Activated CD4-positive, alpha-beta memory T cell treated with anti-CD3 and anti-CD28 coated beads, Interleukin-2, amount 10 ng/mL, durations not matched to agents 7 days and 5 days (primary cell): ENCODE measurements at regions not wholly inside any gene's neighbourhood (a gene's known extent, or its start where the extent isn't known, plus 50 kb on each side); places are given as distances from the start of the nearest gene placed in this dataset.

ENCODE experiments used
- CTCF ChIA-PET: fragments of 350-600 bp; sonication (Branson Sonifier 250); formaldehyde crosslinking; loops from one replicate; lab custom pipeline; 2021; ENCODE audit warnings: antibody characterized with exemption, inconsistent platforms; lab: Charles Lee
- POLR2A ChIA-PET: fragments of 350-600 bp; sonication (Branson Sonifier 250); formaldehyde crosslinking; loops from one replicate; lab custom pipeline; 2021; ENCODE audit warnings: antibody characterized with exemption; lab: Charles Lee
- DNase-seq: peaks from one replicate; pipeline ENCODE4 v3.0.0-alpha.2; 2020
- H3K27ac Mint-ChIP-seq: one replicate; pipeline ENCODE4 v1.8.0; 2021; ENCODE audit warnings: mild to moderate bottlenecking, mixed read lengths
- H3K27me3 Mint-ChIP-seq: one replicate; pipeline ENCODE4 v1.8.0; 2021; ENCODE audit warnings: mixed read lengths
- H3K36me3 Mint-ChIP-seq: one replicate; pipeline ENCODE4 v1.8.0; 2021; ENCODE audit warnings: low read depth, mixed read lengths
- H3K4me1 Mint-ChIP-seq: one replicate; pipeline ENCODE4 v1.8.0; 2021; ENCODE audit warnings: mixed read lengths
- H3K4me3 Mint-ChIP-seq: one replicate; pipeline ENCODE4 v1.8.0; 2021; ENCODE audit warnings: mild to moderate bottlenecking, mixed read lengths
- H3K9me3 Mint-ChIP-seq: one replicate; pipeline ENCODE4 v1.8.0; 2021; ENCODE audit warnings: mixed read lengths

DNA sequence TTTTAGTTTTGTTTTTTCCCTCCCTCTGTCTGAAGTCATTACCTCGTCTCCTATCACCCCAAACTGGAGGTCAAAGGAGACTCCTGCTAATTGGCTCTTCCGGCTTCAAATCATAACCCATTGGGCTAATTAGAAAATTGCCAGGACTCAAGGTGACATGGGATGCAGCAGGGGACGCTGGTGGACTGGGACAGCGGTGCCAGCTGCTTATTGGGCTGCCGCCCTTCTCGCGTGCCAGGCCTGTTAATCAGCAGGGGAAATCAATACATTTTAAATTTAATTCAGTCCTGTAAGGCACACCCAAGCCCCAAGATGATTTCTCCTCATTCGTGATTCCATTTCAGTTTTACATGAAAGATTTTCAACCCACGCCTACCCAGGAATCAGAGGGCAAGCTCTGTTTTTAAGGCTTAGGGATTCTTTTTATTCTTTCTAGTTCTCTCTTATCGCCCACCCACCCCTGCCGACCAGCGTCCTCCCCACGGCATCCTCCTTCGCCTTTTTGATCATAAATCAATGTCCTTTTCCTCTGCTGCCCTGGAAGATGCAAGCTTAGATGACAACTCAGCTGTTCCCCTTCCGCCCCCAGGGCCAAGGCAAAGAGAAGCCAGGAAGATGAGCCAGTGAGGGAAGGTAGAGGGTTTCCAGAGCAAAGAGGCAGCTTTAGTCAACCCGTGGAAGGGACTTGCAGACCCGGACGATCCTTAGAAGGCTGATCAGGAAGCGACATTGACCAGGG lies 329.6 kb downstream of the UACA start:
- Mint-ChIP-seq H3K4me3 (no peak overlapping the region), H3K4me1 (peaks cover 22% of the 10 kb centered on the region), H3K36me3 (no peaks in the 10 kb centered on the region), H3K27me3 (peaks cover 14% of the 10 kb centered on the region), H3K27ac (no peak overlapping the region), H3K9me3 (no peaks in the 10 kb centered on the region)
- CTCF ChIA-PET: no interaction called here
- POLR2A ChIA-PET: no interaction called here
- no peak for DNase-seq

DNA sequence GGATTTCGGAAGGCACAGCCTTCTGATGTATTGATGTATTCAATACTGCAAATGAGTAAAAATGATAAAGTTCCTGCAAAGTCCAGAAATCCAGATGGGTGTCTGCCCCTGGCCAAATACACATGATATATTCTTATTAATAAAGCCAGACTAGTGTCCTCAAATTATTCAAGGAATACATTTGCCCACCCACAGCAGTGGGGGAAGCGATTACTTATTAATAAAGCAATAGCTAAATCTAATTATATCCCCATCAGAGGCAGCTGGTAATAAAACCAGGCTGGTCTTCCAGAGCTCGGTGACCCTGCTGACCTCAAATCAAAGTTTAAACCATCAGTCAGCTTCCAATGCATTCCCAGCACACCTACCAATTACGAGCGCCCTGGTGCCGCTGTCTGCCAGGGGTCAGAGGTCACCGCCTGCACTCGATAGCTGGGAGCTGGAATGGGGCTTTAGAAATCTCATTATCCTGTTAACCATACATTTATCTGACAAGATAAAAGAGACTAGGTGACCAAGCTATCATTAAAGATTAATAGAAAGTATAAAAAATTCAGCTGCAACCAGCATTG lies 330.3 kb downstream of the UACA start:
- DNase-seq: no peak
- H3K9me3 Mint-ChIP-seq: no peaks in the 10 kb centered on the region
- peaks cover 14% of the 10 kb centered on the region for H3K27me3 Mint-ChIP-seq
- no peak overlapping the region for H3K27ac Mint-ChIP-seq
- ChIA-PET POLR2A (no interaction called here), CTCF (interaction anchor here (1.1 kb wide), 1 partner anchor 34 kb away, joined by 3 read pairs; no protein-coding TSS in a partner anchor)
- H3K4me3 Mint-ChIP-seq: no peak overlapping the region
- H3K4me1 Mint-ChIP-seq: peaks cover 22% of the 10 kb centered on the region
- H3K36me3 Mint-ChIP-seq: no peaks in the 10 kb centered on the region

DNA sequence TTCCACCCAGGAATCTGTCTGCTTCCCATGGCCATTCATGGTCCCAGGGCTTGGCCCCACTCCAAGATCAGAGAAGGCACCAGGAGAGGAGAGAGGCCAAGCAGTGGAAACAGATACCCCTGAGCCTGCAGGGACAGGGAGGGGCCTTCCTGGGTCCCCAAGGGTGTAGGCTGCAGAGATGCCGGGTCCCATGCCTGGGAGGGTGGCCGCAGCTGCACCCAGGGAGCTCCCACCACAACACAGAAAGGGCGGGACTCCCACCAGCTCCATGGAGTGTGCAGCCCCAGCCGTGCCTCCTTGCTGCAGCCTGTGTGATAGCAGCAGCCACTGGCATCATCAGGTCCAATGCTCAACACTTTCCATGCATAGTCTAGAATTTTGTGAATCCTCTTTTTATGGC lies 331.5 kb downstream of the UACA start:
- Mint-ChIP-seq H3K27me3 (peaks cover 14% of the 10 kb centered on the region), H3K36me3 (no peaks in the 10 kb centered on the region), H3K4me1 (peaks cover 19% of the 10 kb centered on the region), H3K9me3 (no peaks in the 10 kb centered on the region), H3K27ac (no peak overlapping the region), H3K4me3 (no peak overlapping the region)
- no peak for DNase-seq
- ChIA-PET CTCF (interaction anchor here (1.1 kb wide), 1 partner anchor 35 kb away, joined by 3 read pairs; no protein-coding TSS in a partner anchor), POLR2A (no interaction called here)

- CTCF ChIA-PET: no interaction called here
- Mint-ChIP-seq H3K9me3 (no peaks in the 10 kb centered on the region), H3K27ac (no peak overlapping the region), H3K36me3 (no peaks in the 10 kb centered on the region), H3K4me3 (no peak overlapping the region), H3K4me1 (peaks cover 12% of the 10 kb centered on the region), H3K27me3 (peaks cover 14% of the 10 kb centered on the region)
- no peak for DNase-seq
- POLR2A ChIA-PET: no interaction called here
These were observed 332.4 kb upstream of the TLE3 start for GRCh38 chr15:70430069-70430468.

DNA sequence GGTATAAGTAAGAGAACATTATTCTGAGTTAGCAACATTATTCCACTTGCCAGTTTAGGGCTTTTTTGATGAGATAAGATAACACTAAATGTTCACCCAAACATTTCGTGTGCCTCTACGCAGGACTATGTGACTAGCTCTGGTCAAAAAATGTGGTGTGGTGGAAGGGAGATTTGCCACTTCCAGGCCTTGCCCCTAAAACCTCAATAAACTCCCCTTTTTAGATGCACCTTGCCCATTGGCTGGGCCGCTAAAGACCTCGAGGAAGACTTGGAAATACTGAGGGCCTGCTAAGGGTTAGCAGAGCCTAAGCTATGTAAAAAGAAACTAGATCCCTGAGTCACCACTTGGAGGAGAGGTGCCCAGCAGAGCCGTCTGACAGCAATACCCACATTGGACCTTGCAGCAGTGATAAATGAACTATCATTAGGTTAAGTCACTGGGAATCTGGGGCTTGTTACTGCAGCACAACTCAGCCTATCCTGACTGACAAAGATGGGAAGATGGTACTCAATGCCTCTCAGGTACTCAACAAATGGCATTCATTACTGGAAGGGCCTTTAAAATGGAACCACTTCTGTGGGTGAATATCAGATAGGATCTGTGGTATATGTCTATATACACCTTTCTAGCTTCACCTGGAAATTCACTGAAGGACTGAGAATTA lies 331.5 kb upstream of the TLE3 start:
- CTCF ChIA-PET: interaction anchor here (1.0 kb wide), 1 partner anchor 38 kb away, joined by 3 read pairs; no protein-coding TSS in a partner anchor
- Mint-ChIP-seq H3K4me1 (peaks cover 16% of the 10 kb centered on the region), H3K36me3 (no peaks in the 10 kb centered on the region), H3K4me3 (no peak overlapping the region), H3K27me3 (peaks cover 14% of the 10 kb centered on the region), H3K9me3 (no peaks in the 10 kb centered on the region), H3K27ac (no peak overlapping the region)
- POLR2A ChIA-PET: no interaction called here
- no peak for DNase-seq

GRCh38 chr15:70428211-70428822 lies 330.6 kb upstream of the TLE3 start:
- Mint-ChIP-seq H3K27ac (no peak overlapping the region), H3K27me3 (peaks cover 11% of the 10 kb centered on the region), H3K4me1 (peaks cover 16% of the 10 kb centered on the region), H3K4me3 (no peak overlapping the region), H3K36me3 (no peaks in the 10 kb centered on the region), H3K9me3 (no peaks in the 10 kb centered on the region)
- DNase-seq: no peak
- POLR2A ChIA-PET: no interaction called here
- CTCF ChIA-PET: no interaction called here

- Mint-ChIP-seq H3K27ac (no peak overlapping the region), H3K36me3 (no peaks in the 10 kb centered on the region), H3K4me3 (no peak overlapping the region), H3K27me3 (peaks cover 10% of the 10 kb centered on the region), H3K4me1 (peaks cover 16% of the 10 kb centered on the region), H3K9me3 (no peaks in the 10 kb centered on the region)
- CTCF ChIA-PET: no interaction called here
- DNase-seq: no peak
- POLR2A ChIA-PET: no interaction called here
These were observed 329.7 kb upstream of the TLE3 start for GRCh38 chr15:70427167-70428120.

GRCh38 chr15:70426096-70426821 lies 328.5 kb upstream of the TLE3 start:
- H3K36me3 Mint-ChIP-seq: no peaks in the 10 kb centered on the region
- DNase-seq: no peak
- no peak overlapping the region for H3K27ac Mint-ChIP-seq
- no peaks in the 10 kb centered on the region for H3K9me3 Mint-ChIP-seq
- CTCF ChIA-PET: no interaction called here
- POLR2A ChIA-PET: no interaction called here
- H3K27me3 Mint-ChIP-seq: peaks cover 19% of the 10 kb centered on the region
- peaks cover 16% of the 10 kb centered on the region for H3K4me1 Mint-ChIP-seq
- no peak overlapping the region for H3K4me3 Mint-ChIP-seq

DNA sequence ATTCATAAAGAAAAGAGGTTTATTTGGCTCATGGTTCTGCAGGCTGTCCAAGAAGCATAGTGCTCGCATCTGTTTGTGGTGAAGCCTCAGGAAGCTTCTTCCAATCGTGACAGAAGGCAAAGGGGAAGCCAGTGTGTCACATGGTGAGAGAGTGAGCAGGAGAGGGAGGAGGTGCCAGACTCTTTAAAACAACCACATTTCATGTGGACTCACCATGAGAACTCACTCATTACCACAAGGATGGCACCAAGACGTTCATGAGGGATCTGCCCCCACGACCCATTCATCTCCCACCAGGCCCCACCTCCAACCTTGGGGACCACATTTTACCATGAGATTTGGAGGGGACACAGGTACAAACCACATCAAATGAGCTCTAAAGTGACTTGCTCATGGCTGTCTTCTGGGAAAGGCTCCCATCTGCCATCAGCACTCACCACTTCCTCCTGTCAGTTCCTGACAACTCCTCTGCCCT lies 327.3 kb upstream of the TLE3 start:
- Mint-ChIP-seq H3K9me3 (no peaks in the 10 kb centered on the region), H3K36me3 (no peaks in the 10 kb centered on the region), H3K27ac (no peak overlapping the region), H3K27me3 (peaks cover 17% of the 10 kb centered on the region), H3K4me3 (no peak overlapping the region), H3K4me1 (peaks cover 16% of the 10 kb centered on the region)
- ChIA-PET CTCF (no interaction called here), POLR2A (interaction anchor here (0.8 kb wide), 1 partner anchor 11 kb away, joined by 3 read pairs; no protein-coding TSS in a partner anchor)
- DNase-seq: no peak

- ChIA-PET POLR2A (no interaction called here), CTCF (no interaction called here)
- Mint-ChIP-seq H3K36me3 (no peaks in the 10 kb centered on the region), H3K4me3 (no peak overlapping the region), H3K4me1 (peaks cover 16% of the 10 kb centered on the region), H3K27ac (no peak overlapping the region), H3K27me3 (peaks cover 21% of the 10 kb centered on the region), H3K9me3 (no peaks in the 10 kb centered on the region)
- DNase-seq: no peak
These were observed 325.6 kb upstream of the TLE3 start for GRCh38 chr15:70423267-70423666.

- H3K27ac Mint-ChIP-seq: no peak overlapping the region
- CTCF ChIA-PET: no interaction called here
These were observed 324.6 kb upstream of the TLE3 start for GRCh38 chr15:70422342-70422741.

More at GRCh38 chr15:70422342-70422741, 324.6 kb upstream of the TLE3 start:
- peaks cover 24% of the 10 kb centered on the region for H3K27me3 Mint-ChIP-seq
- H3K4me3 Mint-ChIP-seq: no peak overlapping the region
- H3K36me3 Mint-ChIP-seq: no peaks in the 10 kb centered on the region
- peaks cover 16% of the 10 kb centered on the region for H3K4me1 Mint-ChIP-seq
- POLR2A ChIA-PET: no interaction called here
- DNase-seq: no peak
- no peaks in the 10 kb centered on the region for H3K9me3 Mint-ChIP-seq
